K562 (cell line): ENCODE measurements at regions not wholly inside any gene's neighbourhood (a gene's known extent, or its start where the extent isn't known, plus 50 kb on each side); places are given as distances from the start of the nearest gene placed in this dataset.
A peak's percentile ranks its signal among the peaks of the same experiment; 100 is the strongest.

Source experiments
- ATAC-seq: fragments of 200-7000 bp; cut with Tn5 transposase; 3 replicates; pipeline ENCODE4 v1.9.1; 2020; ENCODE audit warnings: moderate library complexity
- BruUV-seq: library from RNA; stranded (reverse); fragments of 400-500 nt; replicated peaks from 2 replicates; lab custom pipeline; 2021; lab: Mats Ljungman, UMichigan
- CTCF ChIA-PET: fragments of 300-600 bp; formaldehyde crosslinking; extraction: SDS; loops from one replicate; lab custom pipeline; 2021; ENCODE audit warnings: low intra/inter-chr PET ratio; lab: Yijun Ruan, JAX
- POLR2A ChIA-PET: fragments of 300-600, 350-650 bp; sonication (Branson Sonifier 250); formaldehyde crosslinking; extraction: SDS; loops from one replicate; lab custom pipeline; 2021; ENCODE audit warnings: antibody characterized with exemption, inconsistent platforms; lab: Yijun Ruan, JAX
- DNase-seq, 4 experiments: peaks; one replicate each; pipeline versions ENCODE4 v3.0.0 to v3.0.0-alpha.2; 2011 to 2018; ENCODE audit warnings: low spot score in 3 of 4, mixed read lengths in 3 of 4; ENCODE audit errors: extremely low read depth in 1 of 4
- FAIRE-seq: peaks from 2 replicates; lab custom pipeline; 2011; peaks lifted over from hg19 to GRCh38; lab: Jason Lieb, UNC
- H2AFZ ChIP-seq: 2 replicates; pipeline ENCODE4 v1.6.0; 2011; ENCODE audit warnings: low read depth, low read length, control low read depth, inconsistent platforms
- H3K27ac ChIP-seq: fragments of 200-600 bp; 3 replicates; pipeline ENCODE4 v1.8.0; 2011; ENCODE audit warnings: low read depth, mild to moderate bottlenecking, control low read depth, inconsistent platforms, low read length, moderate library complexity, mixed read lengths; ENCODE audit errors: extremely low read depth
- H3K27me3 ChIP-seq, 2 experiments: fragments of 300-600 bp in 1 of 2; 2 replicates in 1 of 2; 3 replicates in 1 of 2; pipeline versions ENCODE4 v1.6.0 to v1.8.0; 2011; ENCODE audit warnings: inconsistent platforms in 2 of 2, low read length in 2 of 2, mild to moderate bottlenecking in 1 of 2, mixed read lengths in 1 of 2, moderate library complexity in 1 of 2; ENCODE audit not compliant: control insufficient read depth in 2 of 2, insufficient read depth in 2 of 2
- H3K36me3 ChIP-seq: fragments of 300-600 bp; 3 replicates; pipeline ENCODE4 v1.8.0; 2011; ENCODE audit warnings: mild to moderate bottlenecking, low read length, inconsistent platforms; ENCODE audit not compliant: control insufficient read depth, insufficient read depth
- H3K4me1 ChIP-seq, 2 experiments: fragments of 200-600 bp in 1 of 2; replicated peaks in 1 of 2; 2 replicates in 1 of 2; 3 replicates in 1 of 2; pipeline versions ENCODE4 v1.5.1 to v1.8.0; 2011; ENCODE audit warnings: inconsistent platforms in 2 of 2, low read length in 2 of 2, mild to moderate bottlenecking in 1 of 2, mixed read lengths in 1 of 2, moderate library complexity in 1 of 2; ENCODE audit not compliant: control insufficient read depth in 2 of 2, insufficient read depth in 2 of 2
- H3K4me2 ChIP-seq: 2 replicates; pipeline ENCODE4 v1.6.1; 2011; ENCODE audit warnings: low read length, control low read depth, inconsistent platforms, mixed read lengths; ENCODE audit not compliant: insufficient read depth
- H3K4me3 ChIP-seq: fragments of 200-600 bp; sonication (generic), shearing (Covaris generic); 2 replicates; pipeline ENCODE4 v1.5.1; 2016; ENCODE audit warnings: control low read depth, inconsistent platforms
- H3K79me2 ChIP-seq: fragments of 200-600 bp; 3 replicates; pipeline ENCODE4 v1.8.0; 2011; ENCODE audit warnings: low read length, inconsistent platforms; ENCODE audit not compliant: control insufficient read depth, insufficient read depth
- H3K9ac ChIP-seq, 2 experiments: 2 replicates each; pipeline versions ENCODE4 v1.6.0 to v1.6.1; 2011; ENCODE audit warnings: low read depth in 2 of 2, low read length in 2 of 2, control low read depth in 1 of 2, inconsistent platforms in 1 of 2, mild to moderate bottlenecking in 1 of 2, mixed read lengths in 1 of 2; ENCODE audit not compliant: insufficient read depth in 1 of 2
- H3K9me1 ChIP-seq: one replicate; pipeline ENCODE4 v1.6.0; 2011; ENCODE audit warnings: inconsistent platforms, mild to moderate bottlenecking, low read length, moderate library complexity; ENCODE audit not compliant: control insufficient read depth, insufficient read depth
- H3K9me3 ChIP-seq: replicated peaks from 2 replicates; pipeline ENCODE4 v1.5.1; 2011; ENCODE audit warnings: low read depth, low read length, inconsistent platforms; ENCODE audit not compliant: control insufficient read depth, insufficient read depth
- H4K20me1 ChIP-seq: replicated peaks from 2 replicates; pipeline ENCODE4 v1.6.1; 2011; ENCODE audit warnings: low read length, inconsistent platforms, mixed read lengths; ENCODE audit not compliant: control insufficient read depth, insufficient read depth
- ATF3 ChIP-seq, 2 experiments: fragments of 450-650 bp in 1 of 2; sonication (generic) in 1 of 2; formaldehyde crosslinking in 1 of 2; IDR thresholded peaks in 1 of 2; conservative IDR thresholded peaks in 1 of 2; 2 replicates each; pipeline versions ENCODE4 v1.6.1 to v1.8.1; 2016 to 2023; ENCODE audit warnings: mild to moderate bottlenecking in 2 of 2, moderate library complexity in 2 of 2, inconsistent platforms in 1 of 2, missing genetic modification reagents in 1 of 2
- E2F6 ChIP-seq, 2 experiments: IDR thresholded peaks; 2 replicates each; pipeline ENCODE4 v1.6.1; 2011; ENCODE audit warnings: borderline replicate concordance in 1 of 2, control low read depth in 1 of 2, low read depth in 1 of 2, low read length in 1 of 2, mild to moderate bottlenecking in 1 of 2, mixed read lengths in 1 of 2, moderate library complexity in 1 of 2; ENCODE audit not compliant: insufficient read depth in 1 of 2, insufficient read length in 1 of 2, poor library complexity in 1 of 2, severe bottlenecking in 1 of 2; ENCODE audit errors: extremely low read depth in 1 of 2
- EGR1 ChIP-seq: fragments of 450-650 bp; conservative IDR thresholded peaks from 2 replicates; pipeline ENCODE4 v1.6.1; 2017; ENCODE audit warnings: mild to moderate bottlenecking
- ZNF175 ChIP-seq: fragments of 200-800 bp; sonication (Bioruptor generic); IDR thresholded peaks from 2 replicates; pipeline ENCODE4 v1.6.1; 2016; ENCODE audit warnings: low read depth, mild to moderate bottlenecking, missing genetic modification characterization, missing compliant biosample characterization
- WGBS: fragments of 100-300 bp; shearing (Covaris generic); methylation state at CpG from one replicate; pipeline ENCODE4 v1.1.6; 2016; ENCODE audit warnings: low coverage, mixed read lengths; ENCODE audit not compliant: insufficient coverage; ENCODE audit errors: missing lambda C conversion rate; 5-methylcytosine and 5-hydroxymethylcytosine counted together
- in situ Hi-C: fragments of 300-500 bp; cut with MboI; formaldehyde crosslinking; loops from 4 replicates; pipeline ENCODE4 v1.15.0; 2018; ENCODE audit warnings: inconsistent platforms, mixed read lengths
- intact Hi-C: fragments of 100-400 bp; cut with micrococcal nuclease; formaldehyde crosslinking; loops from 2 replicates; pipeline ENCODE4 v1.14.2; 2022

GRCh38 chr4:3640587-3640962 lies 108.4 kb upstream of the LRPAP1 start:
- H3K79me2 ChIP-seq = no peaks in the 10 kb centered on the region
- ATAC-seq (peak; percentile 65), DNase-seq (peak in 3 of 4 experiments; percentile 11 to 30 (median 25)), FAIRE-seq (no peak)
- H3K27ac ChIP-seq = no peak overlapping the region
- H3K36me3 ChIP-seq = no peaks in the 10 kb centered on the region
- no peak overlapping the region for H3K9ac ChIP-seq
- H3K4me3 ChIP-seq = no peak overlapping the region
- H3K4me1 ChIP-seq = peaks cover 0 to 7% of the 10 kb centered on the region in 2 experiments; a peak in 2 of 5 replicates
- no peak overlapping the region for H3K4me2 ChIP-seq
- TF ChIP-seq EGR1 (peak; percentile 51), ATF3 (IDR thresholded peaks at IDR 0.05) (peak; percentile 23), ATF3 (CRISPR knock-in tag; conservative IDR thresholded peaks at IDR 0.05) (no peak), ZNF175 (CRISPR knock-in tag) (no peak), E2F6 (IDR thresholded peaks at IDR 0.05; ENCODE audit: borderline replicate concordance in 1 of 2, extremely low read depth in 1 of 2, insufficient read depth in 1 of 2, insufficient read length in 1 of 2, low read depth in 1 of 2, low read length in 1 of 2, poor library complexity in 1 of 2, severe bottlenecking in 1 of 2) (peak in 1 of 2 experiments; percentile 14)
- ChIA-PET POLR2A (interaction anchor here (0.8 kb wide), 1 partner anchor 11 kb away, joined by 3 read pairs; no protein-coding TSS in a partner anchor), CTCF (no interaction called here)
- H3K9me3 ChIP-seq = no peaks in the 10 kb centered on the region
- intact Hi-C loops = no loop called here
- H3K27me3 ChIP-seq = peaks cover 19 to 84% of the 10 kb centered on the region in 2 experiments
- WGBS = 0% methylated on average over 13 of the region's 15 CpGs
- H3K9me1 ChIP-seq = no peaks in the 10 kb centered on the region
- peaks cover 3% of the 10 kb centered on the region; the same call in 1 of the 2 replicates for H4K20me1 ChIP-seq
- in situ Hi-C loops = no loop called here
- no peak overlapping the region for H2AFZ ChIP-seq
- no TSS peak for BruUV-seq
